Nephron progenitor cell (in vitro differentiated cells): ENCODE measurements at regions not wholly inside any gene's neighbourhood (a gene's known extent, or its start where the extent isn't known, plus 50 kb on each side); places are given as distances from the start of the nearest gene placed in this dataset.

Experiments used
- DNase-seq: peaks from one replicate; pipeline ENCODE4 v3.0.0; 2021
- H3K27ac Mint-ChIP-seq: 2 replicates; pipeline ENCODE4 v1.8.0; 2021; ENCODE audit warnings: mild to moderate bottlenecking, moderate library complexity, mixed read lengths
- H3K27me3 Mint-ChIP-seq: 2 replicates; pipeline ENCODE4 v1.8.0; 2021; ENCODE audit warnings: mild to moderate bottlenecking, low read depth, mixed read lengths; ENCODE audit not compliant: poor library complexity
- H3K36me3 Mint-ChIP-seq: 2 replicates; pipeline ENCODE4 v1.8.0; 2021; ENCODE audit warnings: low read depth, mixed read lengths
- H3K4me1 Mint-ChIP-seq: 2 replicates; pipeline ENCODE4 v1.8.0; 2021; ENCODE audit warnings: mixed read lengths
- H3K4me3 Mint-ChIP-seq: 2 replicates; pipeline ENCODE4 v1.8.0; 2021; ENCODE audit warnings: mild to moderate bottlenecking, moderate library complexity, mixed read lengths
- H3K9me3 Mint-ChIP-seq: 2 replicates; pipeline ENCODE4 v1.8.0; 2021; ENCODE audit warnings: mild to moderate bottlenecking, moderate library complexity, mixed read lengths
- CTCF ChIP-seq: fragments of 200-600 bp; sonication (generic); IDR thresholded peaks from 2 replicates; pipeline ENCODE4 v1.5.0; 2021; ENCODE audit warnings: antibody characterized with exemption

GRCh38 chr6:105537981-105538578, 135.2 kb upstream of the PREP start:
- DNase-seq: no peak
- Mint-ChIP-seq H3K27ac (no peak overlapping the region), H3K9me3 (no peaks in the 10 kb centered on the region), H3K36me3 (no peaks in the 10 kb centered on the region), H3K27me3 (no peaks in the 10 kb centered on the region), H3K4me3 (no peak overlapping the region), H3K4me1 (no peaks in the 10 kb centered on the region)
- TF ChIP-seq CTCF: no peak

GRCh38 chr6:105536961-105537360, 134.1 kb upstream of the PREP start:
- H3K36me3 Mint-ChIP-seq: no peaks in the 10 kb centered on the region
- no peak for TF ChIP-seq CTCF
- no peaks in the 10 kb centered on the region for H3K4me1 Mint-ChIP-seq
- H3K27me3 Mint-ChIP-seq: no peaks in the 10 kb centered on the region
- DNase-seq: no peak
- H3K9me3 Mint-ChIP-seq: no peaks in the 10 kb centered on the region
- no peak overlapping the region for H3K4me3 Mint-ChIP-seq
- H3K27ac Mint-ChIP-seq: no peak overlapping the region

- H3K27ac Mint-ChIP-seq: no peak overlapping the region
Measured at GRCh38 chr6:105533301-105533700, 130.4 kb upstream of the PREP start.

GRCh38 chr6:105526225-105526872, 123.5 kb upstream of the PREP start:
- H3K9me3 Mint-ChIP-seq: peaks cover 6% of the 10 kb centered on the region
- H3K4me1 Mint-ChIP-seq: no peaks in the 10 kb centered on the region
- peaks cover 5% of the 10 kb centered on the region for H3K27me3 Mint-ChIP-seq
- H3K27ac Mint-ChIP-seq: no peak overlapping the region
- no peak for DNase-seq
- no peak overlapping the region for H3K4me3 Mint-ChIP-seq
- no peaks in the 10 kb centered on the region for H3K36me3 Mint-ChIP-seq
- no peak for TF ChIP-seq CTCF

More at GRCh38 chr6:105533301-105533700, 130.4 kb upstream of the PREP start:
- Mint-ChIP-seq H3K4me3 (no peak overlapping the region), H3K4me1 (no peaks in the 10 kb centered on the region), H3K9me3 (no peaks in the 10 kb centered on the region), H3K36me3 (no peaks in the 10 kb centered on the region), H3K27me3 (no peaks in the 10 kb centered on the region)
- TF ChIP-seq CTCF: no peak
- no peak for DNase-seq

- H3K4me1 Mint-ChIP-seq: no peaks in the 10 kb centered on the region
- H3K27me3 Mint-ChIP-seq: peaks cover 12% of the 10 kb centered on the region
- no peak for DNase-seq
- no peaks in the 10 kb centered on the region for H3K36me3 Mint-ChIP-seq
- H3K9me3 Mint-ChIP-seq: peaks cover 19% of the 10 kb centered on the region
- H3K4me3 Mint-ChIP-seq: no peak overlapping the region
- no peak for TF ChIP-seq CTCF
- no peak overlapping the region for H3K27ac Mint-ChIP-seq
Measured at GRCh38 chr6:105522626-105523322, 119.9 kb upstream of the PREP start.
